Putamen (tissue), 1 donor: ENCODE measurements at regions not wholly inside any gene's neighbourhood (a gene's known extent, or its start where the extent isn't known, plus 50 kb on each side); places are given as distances from the start of the nearest gene placed in this dataset.

ENCODE experiments used
- DNase-seq: peaks from one replicate; pipeline ENCODE4 v3.0.0-alpha.2; 2016; ENCODE audit warnings: low spot score

DNA sequence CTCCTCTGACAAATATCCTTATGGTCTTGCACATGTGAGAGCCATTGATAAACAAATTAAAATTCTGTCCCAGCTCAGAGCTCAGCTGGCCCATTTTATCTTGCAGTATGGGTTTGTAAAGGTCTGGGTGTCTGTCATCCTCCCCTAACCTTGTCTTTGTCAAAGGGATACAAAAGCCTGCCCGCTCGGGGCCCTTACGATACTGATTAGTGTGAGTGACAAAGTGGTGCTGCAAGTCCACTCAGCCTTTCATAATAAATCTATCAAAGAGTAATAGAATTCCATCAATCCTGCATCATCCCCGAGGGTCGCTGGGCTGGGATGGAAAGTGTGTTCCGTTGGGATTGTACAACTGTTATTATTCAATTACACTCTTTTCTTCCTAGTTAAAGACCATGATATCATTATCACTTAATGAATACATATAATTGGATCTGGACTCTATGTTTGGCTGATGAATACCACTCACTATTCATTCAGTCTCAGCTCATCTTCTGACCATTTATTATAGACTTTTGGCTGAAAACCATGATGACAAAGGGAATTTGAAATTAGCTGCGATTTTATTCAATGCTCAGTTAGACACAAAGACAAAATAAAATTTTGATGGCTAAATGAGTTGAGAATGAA, 122.5 kb upstream of the FOXD3 start:
- no peak for DNase-seq

DNA sequence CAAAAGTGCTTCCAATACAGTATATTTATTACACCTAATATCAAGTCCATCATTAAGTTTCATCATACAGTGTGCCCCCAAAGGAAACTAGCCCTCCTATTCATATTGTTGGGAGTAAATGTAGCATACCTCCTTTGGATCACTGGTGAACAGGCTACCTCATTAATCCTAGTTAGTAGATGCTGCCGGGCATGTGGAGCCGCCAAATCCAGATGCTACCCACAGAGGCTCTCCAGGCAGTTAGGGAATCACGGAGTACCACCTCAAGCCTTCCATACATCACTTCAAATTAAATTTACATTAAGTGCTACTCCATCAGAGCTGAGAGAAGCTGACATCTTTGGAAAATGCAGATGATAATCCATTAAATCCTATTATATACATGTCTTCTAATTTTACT, 121.7 kb upstream of the FOXD3 start:
- no peak for DNase-seq

DNA sequence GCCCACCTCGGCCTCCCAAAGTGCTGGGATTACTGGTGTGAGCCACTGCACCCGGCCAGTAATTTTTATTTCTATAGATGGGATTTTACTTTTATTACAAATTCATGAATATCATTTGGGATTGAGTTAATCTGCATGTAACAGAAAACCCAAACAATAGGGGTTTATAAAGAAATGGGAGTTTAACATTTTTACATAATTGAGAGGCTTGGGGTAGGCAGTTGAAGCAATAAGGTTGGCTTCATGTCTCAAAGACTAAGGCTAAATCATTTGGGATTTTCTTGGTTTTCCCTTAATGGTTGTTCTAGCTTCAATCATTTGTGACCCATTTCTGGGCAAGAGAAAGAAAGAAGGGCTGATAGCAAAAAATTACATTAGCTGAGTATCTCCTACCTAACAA, 118.7 kb upstream of the FOXD3 start:
- no peak for DNase-seq

DNA sequence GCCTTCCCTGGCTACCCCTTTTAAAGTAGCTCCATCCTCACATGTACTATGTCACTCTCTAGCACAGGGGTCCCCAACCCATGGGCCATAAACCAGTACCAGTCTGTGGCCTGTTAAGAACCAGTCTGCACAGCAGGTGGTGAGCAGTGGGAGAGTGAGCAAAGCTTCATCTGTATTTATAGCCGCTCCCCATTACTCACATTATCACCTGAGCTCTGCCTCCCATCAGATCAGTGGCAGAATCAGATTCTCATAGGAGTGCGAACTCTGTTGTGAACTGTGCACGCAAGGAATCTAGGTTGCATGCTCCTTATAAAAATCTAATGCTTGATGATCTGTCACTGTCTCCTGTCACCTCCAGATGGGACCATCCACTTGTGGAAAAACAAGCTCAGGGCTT, 116.6 kb upstream of the FOXD3 start:
- no peak for DNase-seq

DNA sequence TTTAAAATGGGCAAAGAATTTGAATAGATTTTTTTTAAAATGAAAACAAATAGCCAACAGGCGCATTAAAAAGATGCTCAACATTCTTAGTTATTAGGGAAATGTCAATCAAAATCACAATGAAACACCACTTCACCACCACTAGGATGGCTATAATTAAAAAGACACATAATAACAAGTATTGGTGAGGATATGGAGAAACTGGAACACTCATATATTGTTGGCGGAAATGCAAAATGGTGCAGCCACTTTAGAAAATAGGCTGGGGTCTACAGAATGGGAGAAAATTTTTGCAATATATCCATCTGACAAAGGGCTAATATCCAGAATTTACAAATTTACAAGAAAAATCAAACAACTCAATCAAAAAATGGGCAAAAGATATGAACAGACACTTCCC, 107.8 kb upstream of the FOXD3 start:
- DNase-seq, result no peak

DNA sequence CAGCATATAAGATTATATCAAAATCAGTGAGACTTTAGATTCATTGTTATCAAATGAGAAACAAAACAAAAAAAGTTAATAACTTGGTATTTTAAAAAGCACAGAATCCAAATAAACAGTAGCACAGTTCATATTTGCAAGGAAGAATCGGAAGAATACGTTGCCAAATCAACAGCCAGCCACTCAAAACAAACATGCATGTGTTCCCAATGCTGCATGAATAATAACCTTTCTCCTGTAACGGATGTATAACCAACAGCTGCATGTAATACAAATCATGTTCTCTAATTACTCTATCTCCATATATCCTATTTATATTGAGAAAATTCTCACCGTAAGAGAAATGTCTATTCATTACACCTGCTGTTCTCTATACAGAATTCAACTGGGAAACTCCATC, 98.9 kb upstream of the FOXD3 start:
- DNase-seq, result no peak

DNA sequence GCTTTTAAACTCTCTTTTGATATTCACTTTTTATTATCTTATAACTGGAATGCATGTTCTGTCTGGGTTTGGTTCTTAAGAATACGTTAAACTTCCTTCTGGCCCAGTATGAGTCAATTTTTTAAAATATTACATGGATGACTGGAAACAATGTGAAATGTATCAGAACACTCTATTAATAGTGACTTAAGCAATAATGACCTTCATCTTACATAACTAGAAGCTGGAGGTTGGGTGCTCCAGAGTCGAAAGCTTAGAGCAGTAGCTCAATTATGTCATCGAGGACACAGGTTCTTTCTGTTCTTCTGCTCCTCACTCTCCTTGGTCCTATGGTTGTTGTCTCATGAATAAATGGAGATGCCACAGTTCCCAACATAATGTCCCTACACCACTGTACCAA, 91.6 kb upstream of the FOXD3 start:
- DNase-seq, result no peak

DNA sequence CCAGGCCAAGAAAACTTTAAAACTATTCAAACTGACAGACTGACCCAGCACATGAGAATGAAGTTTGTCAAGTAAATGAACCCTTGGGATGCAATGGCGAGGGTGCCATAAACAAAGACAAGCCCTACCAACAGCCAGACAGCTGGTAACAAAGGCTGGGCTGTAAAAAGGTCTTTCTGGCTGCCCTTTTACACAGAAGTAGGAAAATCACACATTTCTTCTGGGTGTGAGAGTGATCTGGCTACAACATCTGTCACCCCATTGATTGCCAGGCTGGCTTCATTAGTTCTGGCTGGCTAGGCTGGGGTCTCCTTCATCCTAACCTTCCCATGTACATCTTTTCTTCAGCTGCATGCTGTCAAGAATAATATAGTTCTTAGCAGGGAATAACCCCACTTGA, 83.6 kb upstream of the FOXD3 start:
- DNase-seq, result no peak

DNA sequence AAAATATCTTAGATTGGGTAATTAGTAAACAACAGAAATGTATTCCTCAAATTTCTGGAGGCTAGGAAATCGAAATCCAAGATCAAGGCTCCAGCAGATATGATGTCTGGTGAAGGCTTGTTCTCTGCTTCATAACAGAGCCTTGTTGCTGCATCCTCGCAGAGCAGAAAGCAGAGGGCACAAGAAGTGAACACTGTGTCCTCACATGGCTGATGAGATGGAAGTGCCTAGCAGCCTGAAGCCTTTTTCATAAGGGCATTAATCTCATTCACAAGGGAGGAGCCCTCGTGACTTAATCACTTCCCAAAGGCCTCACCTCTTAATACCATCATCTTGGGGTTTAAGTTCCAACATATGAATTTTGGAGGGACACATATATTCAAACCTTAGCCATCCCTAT, 77.2 kb upstream of the FOXD3 start:
- no peak for DNase-seq

DNA sequence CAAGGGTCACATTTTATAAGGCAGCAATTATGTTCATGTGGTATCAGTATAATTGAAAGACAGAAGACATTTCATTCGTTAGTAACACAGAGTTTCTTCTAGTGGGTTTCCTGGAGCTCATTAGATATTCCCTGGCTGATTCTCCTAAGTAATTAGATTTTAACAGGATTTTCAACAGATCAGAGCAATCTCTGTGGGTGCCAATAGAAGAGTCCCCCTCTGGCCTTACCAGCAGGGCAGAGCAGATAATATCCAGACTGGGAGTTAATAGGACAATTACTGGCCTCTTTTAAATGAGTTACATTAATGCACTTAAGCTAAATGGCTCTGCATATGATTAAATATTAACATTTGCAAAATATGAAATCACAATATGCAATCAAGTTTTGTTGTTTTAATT, 74.2 kb upstream of the FOXD3 start:
- no peak for DNase-seq

DNA sequence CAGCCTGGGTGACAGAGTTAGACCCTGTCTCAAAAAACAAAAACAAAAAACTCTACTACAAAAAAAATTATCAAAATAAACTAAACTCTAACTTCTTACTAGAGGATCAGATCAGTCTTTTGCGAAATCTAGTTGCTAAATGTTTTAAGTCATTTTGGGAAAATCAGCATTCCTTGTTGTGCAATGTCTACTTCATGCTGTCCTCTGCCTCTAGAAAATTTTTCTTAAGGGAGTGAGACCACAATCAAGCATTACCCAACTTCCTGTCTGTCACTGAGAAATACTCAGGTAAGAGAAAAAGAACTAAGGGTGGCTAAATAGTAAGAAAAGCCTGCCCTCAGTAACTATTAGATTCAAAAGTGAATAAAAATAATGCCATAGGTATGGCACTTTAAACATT, 67.2 kb upstream of the FOXD3 start:
- no peak for DNase-seq

DNA sequence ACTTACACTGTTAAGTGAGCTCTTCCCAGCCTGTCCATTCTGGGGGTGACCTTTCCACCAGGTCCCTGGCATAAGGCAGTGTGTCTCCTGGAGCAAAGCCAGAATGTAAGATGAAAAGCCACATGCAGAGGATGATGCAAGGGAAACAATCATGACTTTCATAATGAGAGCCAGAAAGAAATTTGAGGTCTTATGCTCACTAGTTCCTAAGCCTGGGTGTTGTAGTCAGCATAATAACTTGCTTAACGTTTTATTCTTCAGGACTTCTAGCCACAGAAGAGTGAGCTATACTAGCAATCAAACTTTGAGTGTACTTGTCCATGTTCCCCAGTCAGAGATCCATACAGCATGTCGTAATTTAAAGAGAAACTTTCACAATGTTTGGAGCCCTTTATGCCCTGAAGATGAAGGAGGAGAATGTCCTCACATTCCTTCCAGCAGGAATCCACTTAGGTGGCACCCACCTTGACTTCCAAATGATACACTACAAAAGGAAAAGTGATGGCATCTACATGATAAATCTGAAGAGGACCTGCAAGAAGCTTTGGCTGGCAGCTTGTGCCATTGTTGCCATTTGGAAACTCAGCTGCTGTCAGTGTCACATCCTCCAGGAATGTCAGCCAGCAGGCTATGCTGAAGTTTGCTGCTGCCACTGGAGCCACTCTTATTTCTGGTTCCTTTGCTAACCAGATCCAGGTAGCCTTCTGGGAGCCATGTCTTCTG, 60.5 kb upstream of the FOXD3 start:
- DNase-seq, result no peak

DNA sequence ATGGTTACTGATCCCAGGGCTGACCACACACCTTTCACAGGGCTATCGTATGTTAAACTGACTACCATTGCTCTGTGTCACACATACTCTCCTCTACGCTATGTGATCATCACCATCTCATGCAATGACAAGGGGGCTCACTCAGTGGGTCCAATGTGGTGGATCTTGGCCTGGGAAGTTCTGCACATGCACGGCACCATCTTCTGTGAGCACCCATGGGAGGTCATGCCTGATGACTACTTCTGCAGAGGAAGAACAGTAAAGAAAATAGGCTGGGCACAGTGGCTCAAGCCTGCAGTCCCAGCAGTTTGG, 60.0 kb upstream of the FOXD3 start:
- no peak for DNase-seq

DNA sequence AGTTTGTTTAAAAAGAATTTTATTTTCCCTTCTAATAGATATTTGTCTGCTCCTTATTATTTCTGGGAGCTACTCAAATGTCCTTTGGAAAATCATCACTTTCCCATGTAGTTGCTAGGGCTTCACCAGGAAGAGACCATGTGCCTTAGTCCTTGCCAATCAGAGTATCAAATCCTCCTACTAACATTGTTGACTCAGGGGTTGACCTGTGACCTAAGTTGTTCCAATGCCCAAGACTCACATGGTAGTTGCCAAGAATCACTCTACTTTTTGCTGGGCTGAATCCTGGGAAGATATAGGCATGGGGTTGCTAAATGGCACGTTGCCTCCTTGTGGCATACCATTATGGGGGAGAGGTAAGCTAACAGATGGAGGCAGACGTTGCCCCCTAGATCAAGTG, 58.2 kb upstream of the FOXD3 start:
- DNase-seq, result no peak

DNA sequence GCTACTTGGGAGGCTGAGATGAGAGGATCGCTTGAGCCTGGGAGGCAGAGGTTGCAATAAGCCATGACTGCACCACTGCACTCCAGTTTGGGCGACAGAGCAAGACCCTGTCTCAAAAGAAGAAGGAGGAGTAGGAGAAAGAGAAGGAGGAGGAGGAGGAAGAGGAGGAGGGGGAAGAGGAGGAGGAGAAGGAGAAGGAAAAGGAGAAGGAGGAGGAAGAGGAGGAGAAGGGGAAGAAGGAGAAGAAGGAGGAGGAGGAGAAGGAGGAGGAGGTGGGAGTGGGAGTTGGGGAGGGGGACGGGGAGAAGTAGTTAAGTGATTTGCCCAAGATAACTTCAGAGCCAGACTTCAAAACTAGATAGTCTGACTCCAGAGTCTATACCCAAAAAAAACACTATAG, 55.5 kb upstream of the FOXD3 start:
- DNase-seq, result no peak

DNA sequence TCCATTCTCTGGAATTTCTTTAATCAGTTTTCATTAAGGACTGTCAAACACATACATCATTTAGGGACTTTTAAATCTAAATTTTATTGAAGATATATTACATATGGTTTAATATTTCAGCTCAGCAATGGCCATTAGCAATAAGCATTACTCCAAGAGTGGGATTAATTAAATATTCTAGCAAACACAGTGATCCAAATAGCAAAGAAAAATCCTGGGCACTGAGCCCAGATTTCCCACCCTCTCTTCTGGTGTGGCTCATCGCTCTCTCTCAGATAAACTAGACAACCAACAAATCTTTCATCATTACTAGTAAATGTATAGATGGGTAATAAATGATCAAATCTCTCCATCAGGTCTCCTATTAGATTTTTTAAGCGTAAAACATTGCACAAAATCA, 53.5 kb upstream of the FOXD3 start:
- no peak for DNase-seq

DNA sequence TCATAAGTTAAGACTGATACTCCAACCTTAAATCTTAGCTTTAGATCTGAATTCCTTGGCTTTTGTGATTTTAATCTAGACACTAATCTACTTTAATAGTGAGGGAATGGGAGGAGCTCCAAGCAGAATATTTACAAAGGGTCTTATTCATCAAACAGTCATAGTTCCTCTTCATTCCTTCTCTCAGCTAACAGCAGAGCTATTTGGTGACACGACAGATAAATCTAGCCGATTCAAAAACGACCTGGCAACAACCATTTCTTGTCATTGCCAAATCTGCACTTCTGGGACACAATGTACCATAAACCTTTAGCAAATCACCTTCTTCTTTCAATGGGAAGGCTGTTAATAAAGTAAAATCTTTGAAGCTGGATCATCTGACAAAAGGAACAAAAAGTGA, 52.8 kb upstream of the FOXD3 start:
- no peak for DNase-seq
